ENCODE measurements at regions not wholly inside any gene's neighbourhood (a gene's known extent, or its start where the extent isn't known, plus 50 kb on each side); places are given as distances from the start of the nearest gene placed in this dataset.
A peak's percentile ranks its signal among the peaks of the same experiment; 100 is the strongest.

DNA sequence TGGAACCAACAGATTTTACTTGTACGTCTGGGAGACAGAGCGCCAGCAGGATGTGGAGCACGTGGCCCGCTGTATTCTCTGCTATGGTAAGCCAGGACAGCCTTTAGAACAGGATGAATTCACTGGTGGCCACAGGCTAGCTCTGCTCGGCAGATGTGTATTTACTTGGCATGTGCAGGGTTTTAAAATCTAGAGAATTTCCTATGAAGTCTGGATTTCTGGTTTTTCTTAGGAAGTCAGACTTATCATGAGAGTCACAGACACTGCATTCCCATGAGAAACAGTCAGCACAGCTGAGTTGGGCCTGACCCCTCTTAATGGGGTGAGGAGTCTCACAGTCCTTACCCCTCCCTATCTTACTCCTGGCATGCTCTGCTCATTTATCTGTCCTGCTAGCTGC is 84.6 kb upstream of the COL6A5 start:
- H3K27me3 ChIP-seq: no peaks in the 10 kb centered on the region
- intact Hi-C loops (cut with DNase I): no loop called here
- peaks cover 0 to 24% (median 9%) of the 10 kb centered on the region in 4 donors for H3K4me1 ChIP-seq
- no peaks in the 10 kb centered on the region for H3K9me3 ChIP-seq
- no peak for TF ChIP-seq POLR2A (IDR thresholded peaks at IDR 0.05; ENCODE audit: low read depth)
- TF ChIP-seq, protein P1, sequence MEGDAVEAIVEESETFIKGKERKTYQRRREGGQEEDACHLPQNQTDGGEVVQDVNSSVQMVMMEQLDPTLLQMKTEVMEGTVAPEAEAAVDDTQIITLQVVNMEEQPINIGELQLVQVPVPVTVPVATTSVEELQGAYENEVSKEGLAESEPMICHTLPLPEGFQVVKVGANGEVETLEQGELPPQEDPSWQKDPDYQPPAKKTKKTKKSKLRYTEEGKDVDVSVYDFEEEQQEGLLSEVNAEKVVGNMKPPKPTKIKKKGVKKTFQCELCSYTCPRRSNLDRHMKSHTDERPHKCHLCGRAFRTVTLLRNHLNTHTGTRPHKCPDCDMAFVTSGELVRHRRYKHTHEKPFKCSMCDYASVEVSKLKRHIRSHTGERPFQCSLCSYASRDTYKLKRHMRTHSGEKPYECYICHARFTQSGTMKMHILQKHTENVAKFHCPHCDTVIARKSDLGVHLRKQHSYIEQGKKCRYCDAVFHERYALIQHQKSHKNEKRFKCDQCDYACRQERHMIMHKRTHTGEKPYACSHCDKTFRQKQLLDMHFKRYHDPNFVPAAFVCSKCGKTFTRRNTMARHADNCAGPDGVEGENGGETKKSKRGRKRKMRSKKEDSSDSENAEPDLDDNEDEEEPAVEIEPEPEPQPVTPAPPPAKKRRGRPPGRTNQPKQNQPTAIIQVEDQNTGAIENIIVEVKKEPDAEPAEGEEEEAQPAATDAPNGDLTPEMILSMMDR (IDR thresholded peaks at IDR 0.05): no peak
- no peak for TF ChIP-seq EP300 (IDR thresholded peaks at IDR 0.05)
- no peak for TF ChIP-seq POLR2AphosphoS5 (IDR thresholded peaks at IDR 0.05)
- DNase-seq (ENCODE audit: extremely low spot score): no peak
- no peaks in the 10 kb centered on the region for H3K36me3 ChIP-seq
- 82% methylated on average over 5 of the region's 5 CpGs for WGBS
- H3K4me3 ChIP-seq: no peak overlapping the region
- H3K27ac ChIP-seq (replicated peaks in 1 of 4): no peak overlapping the region

DNA sequence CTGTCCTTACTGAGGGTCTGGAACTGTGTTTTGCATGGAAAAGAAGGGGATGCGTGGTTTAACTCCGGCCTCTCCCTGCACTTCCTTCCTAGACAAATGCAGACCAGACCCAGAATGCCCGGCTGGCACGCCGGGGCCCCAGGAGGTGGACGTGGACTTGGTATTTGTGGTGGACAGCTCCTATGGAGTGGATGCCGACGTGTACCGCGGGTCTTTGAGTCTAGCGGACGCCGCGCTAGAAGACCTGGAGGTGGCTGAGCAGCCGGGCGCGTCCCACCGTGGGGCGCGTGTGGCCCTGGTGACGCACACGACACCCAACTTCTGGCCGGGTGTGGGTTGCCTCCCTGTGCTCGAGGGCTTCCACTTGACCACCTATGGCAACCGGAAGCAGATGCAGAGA is 81.8 kb upstream of the COL6A5 start:
- Histone ChIP-seq H3K4me3 (no peak overlapping the region), H3K4me1 (peaks cover 0 to 11% (median 4%) of the 10 kb centered on the region in 4 donors), H3K9me3 (no peaks in the 10 kb centered on the region), H3K27ac (replicated peaks in 1 of 4) (no peak overlapping the region), H3K27me3 (no peaks in the 10 kb centered on the region), H3K36me3 (no peaks in the 10 kb centered on the region)
- intact Hi-C loops (cut with DNase I): no loop called here
- no peak for DNase-seq (ENCODE audit: extremely low spot score)
- TF ChIP-seq EP300 (IDR thresholded peaks at IDR 0.05) (no peak), POLR2A (IDR thresholded peaks at IDR 0.05; ENCODE audit: low read depth) (no peak), POLR2AphosphoS5 (IDR thresholded peaks at IDR 0.05) (no peak)
- TF ChIP-seq, protein P1 (IDR thresholded peaks at IDR 0.05): no peak
- 97% methylated on average over 23 of the region's 25 CpGs for WGBS

DNA sequence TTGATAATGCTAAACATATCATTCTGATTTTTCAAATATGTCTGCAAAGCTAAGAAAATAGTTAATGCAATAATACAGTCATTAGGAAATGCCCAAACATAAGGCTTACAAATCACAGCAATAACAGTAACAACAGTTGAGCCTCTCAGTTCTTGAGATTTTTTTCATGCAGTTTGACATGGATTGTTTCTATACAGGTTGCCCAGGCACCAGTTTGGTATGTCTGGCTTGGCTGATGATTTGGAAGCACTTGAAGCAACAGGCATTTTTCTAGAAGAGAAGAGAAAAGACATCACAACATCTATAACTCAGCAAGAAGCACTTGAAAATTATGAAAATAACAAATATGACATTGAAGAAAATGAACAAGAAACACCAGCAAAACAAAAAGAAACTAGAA is 78.7 kb upstream of the COL6A5 start:
- no peak for DNase-seq (ENCODE audit: extremely low spot score)
- TF ChIP-seq POLR2A (IDR thresholded peaks at IDR 0.05; ENCODE audit: low read depth): no peak
- no peak for TF ChIP-seq POLR2AphosphoS5 (IDR thresholded peaks at IDR 0.05)
- TF ChIP-seq EP300 (IDR thresholded peaks at IDR 0.05): no peak
- TF ChIP-seq, protein P1 (IDR thresholded peaks at IDR 0.05): no peak
- Histone ChIP-seq H3K9me3 (no peaks in the 10 kb centered on the region), H3K27me3 (no peaks in the 10 kb centered on the region), H3K27ac (replicated peaks in 1 of 4) (no peak overlapping the region), H3K4me3 (no peak overlapping the region), H3K4me1 (no peaks in the 10 kb centered on the region), H3K36me3 (no peaks in the 10 kb centered on the region)
- intact Hi-C loops (cut with DNase I): no loop called here

DNA sequence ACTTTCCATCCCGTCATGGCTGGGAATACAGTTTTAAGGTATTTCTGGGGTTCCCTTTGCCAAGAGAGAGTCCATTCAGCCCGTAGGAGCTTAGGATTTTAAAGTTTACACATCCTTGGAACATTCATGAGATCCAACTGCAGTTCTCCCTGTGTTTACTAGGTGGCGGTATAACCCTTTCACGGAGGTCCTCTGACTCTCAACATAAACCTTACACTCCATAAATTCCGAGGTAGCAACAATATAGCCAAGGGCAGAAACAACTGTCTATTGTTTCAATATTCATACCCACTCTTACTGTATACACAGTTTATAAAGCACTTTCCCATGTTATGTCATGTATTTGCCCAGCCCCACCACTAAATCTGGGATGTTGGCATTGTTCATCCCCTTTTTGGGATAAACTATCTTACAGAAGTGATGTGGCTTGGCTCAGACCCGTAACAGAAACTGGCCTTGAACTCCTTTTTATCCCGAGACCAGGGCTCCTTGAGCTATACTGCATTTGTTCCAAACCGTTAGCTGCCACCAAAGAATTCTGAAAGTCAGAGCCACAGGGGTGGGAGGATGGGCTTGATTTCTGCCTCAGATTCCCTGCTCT is 69.2 kb upstream of the COL6A5 start:
- WGBS: 17% methylated on average over 8 of the region's 8 CpGs
- no peak for DNase-seq (ENCODE audit: extremely low spot score)

More for the DNA sequence above, 69.2 kb upstream of the COL6A5 start:
- H3K36me3 ChIP-seq: no peaks in the 10 kb centered on the region
- H3K4me1 ChIP-seq: peaks cover 0 to 9% (median 6%) of the 10 kb centered on the region in 4 donors
- H3K9me3 ChIP-seq: no peaks in the 10 kb centered on the region
- H3K4me3 ChIP-seq: no peak overlapping the region
- H3K27me3 ChIP-seq: no peaks in the 10 kb centered on the region
- intact Hi-C loops (cut with DNase I): loop anchor here (1.0 kb wide), 1 partner anchor 263 kb away; no protein-coding TSS in a partner anchor
- H3K27ac ChIP-seq (replicated peaks in 1 of 4): no peak overlapping the region
- TF ChIP-seq POLR2AphosphoS5 (IDR thresholded peaks at IDR 0.05) (no peak), POLR2A (IDR thresholded peaks at IDR 0.05; ENCODE audit: low read depth) (no peak), EP300 (IDR thresholded peaks at IDR 0.05) (no peak)
- TF ChIP-seq, protein P1 (IDR thresholded peaks at IDR 0.05): peak; percentile 71 to 81 (median 78)

Data from esophagus muscularis mucosa (tissue), 4 donors.